ENCODE measurements at regions not wholly inside any gene's neighbourhood (a gene's known extent, or its start where the extent isn't known, plus 50 kb on each side); places are given as distances from the start of the nearest gene placed in this dataset.
"Not testable (repeated sequence)": the region's sequence is repeated elsewhere in the genome, so short reads cannot be mapped to it uniquely, and the experiment has no call there.

DNA sequence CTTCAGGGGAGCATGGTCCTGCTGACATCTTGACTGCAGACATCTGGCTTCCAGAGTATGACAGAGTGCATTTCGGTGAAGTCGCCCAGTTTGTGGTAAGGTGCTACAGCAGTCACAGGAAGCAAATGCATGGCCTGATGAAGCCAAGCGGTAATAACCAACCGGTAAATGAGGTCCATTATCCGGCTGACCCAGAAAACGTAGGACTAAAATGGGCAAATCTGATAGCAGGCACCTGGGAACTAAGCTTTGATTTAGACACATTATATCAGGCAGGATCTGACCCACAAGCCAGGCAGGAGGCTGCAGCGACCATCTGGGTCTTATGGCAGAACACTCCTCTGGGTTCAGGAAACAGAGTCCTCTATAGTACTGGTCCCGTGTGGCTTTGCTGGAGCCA is 454.6 kb downstream of the GADD45G start:
- DNase-seq (ENCODE audit: low spot score), result no peak

DNA sequence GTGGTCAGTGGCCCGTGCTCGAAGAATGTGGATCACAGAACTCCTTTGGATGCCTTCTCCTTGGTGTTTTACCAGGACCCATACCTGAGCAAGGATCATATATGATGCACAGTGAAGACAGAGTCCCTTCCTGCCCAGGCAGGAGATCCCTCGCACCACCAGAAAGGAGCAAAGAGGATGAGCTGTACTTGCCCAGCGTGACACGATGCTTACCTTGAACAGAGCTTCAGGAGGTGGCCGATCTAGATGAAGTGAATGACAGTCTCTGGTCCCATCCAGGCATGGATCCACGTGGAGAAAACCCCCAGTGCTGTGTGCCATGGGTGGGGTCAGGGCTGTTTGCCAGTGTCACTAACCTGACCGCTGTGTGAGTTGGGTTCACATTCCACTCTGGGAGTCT is 455.4 kb downstream of the GADD45G start:
- DNase-seq (ENCODE audit: low spot score), result no peak

DNA sequence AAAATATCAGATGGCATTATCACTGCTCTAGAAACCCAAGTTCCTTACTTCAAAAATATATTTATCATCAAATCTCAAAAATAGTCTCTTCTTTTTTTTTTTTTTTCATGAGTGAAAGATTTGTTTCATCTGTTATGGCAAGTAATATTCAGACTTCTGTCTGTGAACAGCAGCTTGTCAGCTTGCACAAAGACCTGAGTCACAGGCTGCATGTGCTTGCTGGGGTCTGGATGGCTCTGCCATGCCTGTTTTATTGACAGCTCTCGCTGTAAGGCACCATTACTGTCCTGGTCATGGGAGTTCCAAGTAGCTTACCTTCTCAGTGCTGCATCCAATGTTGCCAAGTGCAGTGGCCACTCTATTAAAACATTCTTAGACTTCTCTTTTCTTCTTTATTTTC is 456.4 kb downstream of the GADD45G start:
- DNase-seq (ENCODE audit: low spot score), result no peak

DNA sequence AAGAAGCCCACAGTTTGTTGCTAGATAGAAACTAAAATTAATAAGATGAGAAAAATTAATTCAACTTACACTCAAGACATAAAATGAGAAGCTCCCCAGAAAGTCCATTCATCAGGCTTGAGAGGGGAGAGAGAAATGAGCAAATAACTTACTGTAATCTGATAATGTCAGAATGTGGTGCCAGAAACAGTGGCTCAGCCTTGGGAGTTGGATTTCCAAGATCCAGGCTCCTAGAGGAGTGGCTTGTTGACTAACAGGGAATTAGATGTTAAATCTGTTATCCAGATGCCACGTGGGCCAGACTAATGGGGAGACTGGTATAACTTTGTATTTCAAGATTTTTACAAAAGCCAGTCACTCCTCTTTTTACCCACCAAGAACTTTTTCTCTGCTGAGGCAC is 458.2 kb downstream of the GADD45G start:
- DNase-seq (ENCODE audit: low spot score), result no peak

DNA sequence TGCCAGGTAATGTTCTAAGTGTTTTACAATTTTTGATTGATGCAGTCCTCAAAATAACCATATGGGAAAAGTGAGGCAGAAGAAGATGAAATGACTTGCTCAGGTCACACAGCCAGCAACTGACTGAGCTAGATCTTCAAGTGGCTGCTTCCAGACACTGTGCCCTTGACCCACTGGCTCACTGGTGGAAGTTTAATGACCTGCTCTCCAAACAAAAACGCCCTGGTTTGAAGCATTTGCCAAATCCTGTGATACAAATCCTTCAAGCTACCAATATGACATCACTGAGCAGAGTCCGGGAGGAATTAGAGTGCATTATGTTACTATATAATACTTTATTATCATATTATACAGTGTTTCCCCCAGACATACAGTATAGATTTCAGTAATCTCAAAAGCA is 459.4 kb downstream of the GADD45G start:
- no peak for DNase-seq (ENCODE audit: low spot score)

DNA sequence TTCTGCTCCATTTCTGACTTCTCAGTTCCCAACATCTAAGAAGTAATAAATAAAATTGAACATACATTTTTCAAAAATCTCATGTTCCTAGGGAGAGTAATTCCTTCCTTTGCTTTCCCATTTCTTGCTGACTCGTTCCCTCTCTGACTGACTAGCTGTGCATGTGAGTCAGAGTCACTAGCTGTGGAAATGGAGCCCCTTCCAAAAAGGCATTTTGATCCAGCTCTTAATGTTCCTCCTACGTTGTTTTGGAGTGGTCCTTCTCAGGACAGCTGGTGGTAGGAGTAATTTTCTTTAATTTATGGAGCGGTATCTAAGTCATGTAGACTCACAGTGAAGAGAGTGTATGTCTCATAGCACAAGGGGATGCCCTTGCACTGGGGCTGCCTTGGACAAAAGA is 460.2 kb downstream of the GADD45G start:
- no peak for DNase-seq (ENCODE audit: low spot score)

DNA sequence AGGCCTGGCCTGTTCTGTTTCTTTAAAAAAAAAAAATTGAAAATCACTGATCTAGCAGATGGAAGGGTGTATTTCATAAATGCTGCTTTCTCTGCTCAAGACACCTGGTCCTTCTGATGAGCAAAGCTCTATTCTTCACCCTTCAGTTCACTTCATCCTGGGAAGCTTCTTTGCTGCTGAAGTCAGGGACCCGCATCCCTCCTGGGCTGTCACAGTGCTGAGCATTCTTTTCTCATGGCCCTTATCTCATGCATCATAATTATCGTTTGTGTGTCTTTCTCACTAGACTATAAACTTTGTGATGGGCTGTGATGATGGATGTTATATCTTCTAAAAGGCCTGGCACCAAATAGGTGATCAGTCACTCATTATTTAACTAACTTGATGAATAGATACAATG is 461.0 kb downstream of the GADD45G start:
- no peak for DNase-seq (ENCODE audit: low spot score)

DNA sequence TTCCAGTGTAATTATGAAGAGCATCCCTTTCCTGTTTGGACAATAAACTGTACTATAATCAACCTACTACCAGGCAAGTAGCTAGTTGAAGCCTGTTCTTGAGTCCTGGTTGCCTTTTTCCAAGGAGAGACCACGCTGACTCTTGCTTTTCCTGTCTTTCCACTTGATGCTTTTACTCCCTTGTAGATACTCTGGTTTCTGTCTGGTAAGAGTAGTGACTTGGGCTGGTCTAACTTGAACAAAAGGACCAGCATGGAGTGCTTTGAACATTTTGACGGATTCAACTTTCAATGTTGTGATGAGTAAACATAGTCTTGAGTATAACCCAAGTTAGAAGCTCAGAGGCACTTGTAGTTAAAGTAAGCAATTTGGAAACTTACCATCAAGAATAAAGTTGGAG is 464.3 kb downstream of the GADD45G start:
- DNase-seq (ENCODE audit: low spot score), result no peak

DNA sequence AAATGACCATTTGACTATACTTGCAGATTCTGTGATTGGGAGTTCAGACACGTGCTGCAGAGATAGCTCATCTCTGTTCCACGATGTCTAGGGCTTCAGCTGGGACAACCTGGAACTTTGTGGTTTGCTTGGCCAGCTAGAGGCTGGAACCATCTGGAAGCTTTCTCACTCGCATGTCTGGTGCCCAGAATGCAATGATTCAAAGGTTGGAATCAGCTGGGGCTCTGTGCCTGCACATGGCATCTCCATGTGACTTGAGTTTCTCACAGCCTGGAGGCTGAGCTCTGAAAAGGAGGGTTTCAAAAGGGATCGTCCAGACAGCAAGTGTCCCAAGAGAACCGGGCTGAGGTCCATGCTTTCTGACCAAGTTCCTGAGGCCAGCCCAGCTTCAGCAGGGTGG is 465.2 kb downstream of the GADD45G start:
- no peak for DNase-seq (ENCODE audit: low spot score)

DNA sequence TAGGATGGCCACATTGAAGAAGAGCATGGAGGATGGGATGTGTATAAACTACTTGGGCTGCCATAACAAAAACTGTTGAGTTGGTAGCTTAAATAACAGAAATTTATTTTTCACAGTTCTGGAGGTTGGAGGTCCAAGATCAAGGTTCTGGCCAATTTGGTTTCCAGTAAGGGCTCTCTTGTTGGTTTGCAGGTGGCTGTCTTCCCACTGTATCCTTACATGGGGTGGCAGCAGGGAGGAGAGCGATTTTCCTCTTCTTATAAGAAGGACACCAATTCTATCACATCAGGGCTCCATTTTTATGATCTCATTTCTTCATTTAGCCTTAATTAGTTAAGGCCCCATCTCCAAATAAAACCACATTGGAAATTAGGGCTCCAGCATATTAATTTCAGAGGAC is 465.7 kb downstream of the GADD45G start:
- no peak for DNase-seq (ENCODE audit: low spot score)

DNA sequence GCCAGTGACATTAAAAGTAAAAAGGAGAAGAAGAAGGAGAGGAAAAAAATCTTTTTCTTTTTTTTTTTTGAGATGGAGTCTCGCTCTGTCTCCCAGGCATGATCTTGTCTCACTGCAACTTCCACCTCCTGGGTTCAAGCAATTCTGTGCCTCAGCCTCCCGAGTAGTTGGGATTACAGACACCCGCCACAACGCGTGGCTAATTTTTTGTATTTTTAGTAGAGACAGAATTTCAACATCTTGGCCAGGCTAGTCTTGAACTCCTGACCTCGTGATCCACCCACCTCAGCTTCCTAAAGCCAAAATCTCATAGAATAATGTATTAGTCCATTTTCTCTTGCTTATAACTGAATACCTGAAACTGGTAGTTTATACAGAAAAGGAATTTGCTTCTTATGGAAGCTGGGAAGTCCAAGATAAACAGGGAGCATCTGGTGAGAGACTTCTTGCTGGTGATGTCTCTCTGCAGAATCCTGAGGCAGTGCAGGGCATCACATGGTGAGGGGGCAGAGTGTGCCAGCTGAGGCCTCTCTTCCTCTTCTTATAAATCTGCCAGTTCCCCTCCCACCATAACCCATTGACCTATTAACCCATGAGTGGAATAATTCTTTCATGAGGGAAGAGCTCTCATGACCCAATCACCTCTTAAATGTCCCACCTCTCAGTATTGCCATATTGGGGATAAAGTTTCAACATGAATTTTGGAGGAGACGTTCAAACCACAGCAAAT is 466.3 kb downstream of the GADD45G start:
- DNase-seq (ENCODE audit: low spot score), result no peak

DNA sequence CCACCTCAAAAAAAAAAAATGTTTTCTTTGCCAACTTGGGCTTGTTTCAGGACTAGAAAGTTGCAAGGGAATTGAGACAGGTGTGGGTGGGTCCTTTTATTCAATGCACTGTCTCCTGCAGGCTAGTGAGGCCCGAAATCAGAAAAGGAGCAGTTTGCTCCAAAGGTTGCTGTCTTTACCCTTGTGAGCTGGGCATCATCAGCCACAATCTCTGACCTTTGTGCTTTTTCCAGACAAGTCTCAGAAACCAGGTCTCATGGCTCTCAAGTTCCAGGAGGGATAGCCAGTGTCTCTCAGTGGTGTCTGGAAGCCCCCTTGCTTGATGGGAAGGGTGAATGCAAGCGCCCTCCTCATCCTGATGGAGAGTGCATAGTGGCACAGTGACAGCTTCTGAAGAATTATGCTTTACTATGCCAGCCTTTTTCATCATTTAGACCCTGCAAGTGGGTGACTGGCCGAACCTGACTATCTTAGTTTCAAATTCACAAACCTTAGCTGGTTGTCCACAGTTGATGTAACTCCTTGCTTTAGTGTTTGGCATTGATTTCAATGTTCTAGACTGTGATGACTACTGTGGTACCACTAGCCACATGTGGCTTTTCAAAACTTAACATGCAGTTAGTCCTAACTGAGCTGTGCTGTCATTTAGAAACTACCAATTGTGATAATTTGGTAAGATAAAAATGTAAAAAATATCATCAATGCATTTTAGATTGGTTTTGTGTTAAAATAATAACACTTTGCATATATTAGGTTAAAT is 468.6 kb downstream of the GADD45G start:
- DNase-seq (ENCODE audit: low spot score), result no peak

DNA sequence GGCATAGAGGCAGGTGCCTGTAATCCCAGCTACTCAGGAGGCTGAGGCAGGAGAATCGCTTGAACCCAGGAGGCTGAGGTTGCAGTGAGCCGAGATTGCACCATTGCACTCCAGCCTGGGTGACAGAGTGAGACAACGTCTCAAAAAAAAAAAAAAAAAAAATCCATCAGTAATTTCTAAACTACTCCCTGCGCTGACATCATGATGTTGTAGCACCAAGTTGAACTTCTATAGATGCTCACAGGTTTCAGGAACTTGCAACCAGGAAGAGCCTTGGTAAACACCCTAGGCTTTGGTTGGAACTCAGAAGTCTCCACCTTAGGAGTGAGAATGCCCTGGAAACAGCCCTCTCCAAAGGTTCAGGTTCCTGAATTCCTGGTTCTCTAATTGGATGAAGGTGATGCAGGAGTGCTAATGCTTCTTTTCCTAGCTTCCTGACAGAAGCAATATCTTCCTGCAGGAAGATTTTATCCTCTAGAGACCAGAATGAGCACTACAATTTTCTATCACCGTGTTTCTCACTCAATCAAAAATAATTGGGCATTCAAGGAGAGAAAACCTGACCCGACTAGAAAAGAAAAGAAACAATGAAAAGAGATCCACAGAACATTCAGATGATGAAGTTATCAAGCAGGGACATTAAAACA is 469.6 kb downstream of the GADD45G start:
- DNase-seq (ENCODE audit: low spot score), result no peak

DNA sequence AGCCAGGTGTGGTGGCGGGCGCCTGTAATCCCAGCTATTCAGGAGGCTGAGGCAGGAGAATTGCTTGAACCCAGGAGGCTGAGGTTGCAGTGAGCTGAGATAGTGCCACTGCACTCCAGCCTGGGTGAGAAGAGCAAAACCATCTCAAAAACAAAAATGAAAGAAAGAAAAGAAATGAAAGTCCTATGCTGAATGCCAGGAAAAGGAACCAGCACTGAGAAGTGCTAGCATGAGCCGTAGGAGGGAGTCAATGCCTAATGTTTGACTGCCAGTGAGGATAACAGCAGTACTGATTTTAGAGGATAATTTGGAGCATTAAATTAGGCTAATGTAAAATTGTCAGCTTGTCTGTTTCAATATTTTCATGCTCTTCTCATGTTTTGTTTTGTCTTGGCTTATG is 472.8 kb downstream of the GADD45G start:
- not testable (repeated sequence) for DNase-seq (ENCODE audit: low spot score)

DNA sequence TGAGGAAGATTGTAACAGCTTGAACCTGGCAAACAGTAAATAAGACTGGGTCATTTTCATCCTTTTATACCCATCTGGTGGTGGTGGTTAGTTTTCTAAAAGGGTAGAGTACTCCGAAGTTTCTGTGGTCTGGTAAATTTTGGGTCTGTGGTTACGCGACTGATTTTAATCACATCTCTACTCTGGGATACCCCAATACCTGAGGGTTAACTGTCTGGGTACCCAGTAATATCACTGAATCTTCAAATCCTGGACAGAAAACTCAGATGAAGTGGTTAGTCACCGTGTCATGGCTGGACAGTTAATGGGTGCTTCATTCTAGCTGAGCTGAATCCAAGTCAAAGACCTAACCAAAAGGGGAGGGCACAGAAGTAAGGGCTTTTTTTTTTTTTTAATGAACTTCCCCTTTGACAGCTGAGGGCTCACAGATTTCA is 474.2 kb downstream of the GADD45G start:
- no peak for DNase-seq (ENCODE audit: low spot score)

DNA sequence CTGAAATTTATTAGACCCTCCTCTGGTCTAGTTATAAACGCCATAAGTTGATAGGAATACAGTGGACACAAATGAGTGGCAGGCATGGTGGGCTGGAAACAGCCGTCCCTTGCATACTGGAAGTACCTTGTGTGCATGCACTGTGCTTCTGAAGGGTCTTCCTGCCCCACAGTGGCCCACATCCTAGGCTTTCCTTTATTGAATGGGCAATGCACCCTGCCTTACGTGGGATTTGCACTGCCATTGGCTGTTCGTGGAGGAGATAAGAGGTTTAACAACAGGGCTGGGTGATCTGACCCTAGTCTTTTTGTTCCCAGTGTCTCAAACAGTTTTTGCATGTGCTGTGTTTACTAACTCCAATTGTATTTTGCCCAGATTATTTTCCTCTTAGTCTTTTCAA is 480.8 kb downstream of the GADD45G start:
- DNase-seq (ENCODE audit: low spot score), result no peak

DNA sequence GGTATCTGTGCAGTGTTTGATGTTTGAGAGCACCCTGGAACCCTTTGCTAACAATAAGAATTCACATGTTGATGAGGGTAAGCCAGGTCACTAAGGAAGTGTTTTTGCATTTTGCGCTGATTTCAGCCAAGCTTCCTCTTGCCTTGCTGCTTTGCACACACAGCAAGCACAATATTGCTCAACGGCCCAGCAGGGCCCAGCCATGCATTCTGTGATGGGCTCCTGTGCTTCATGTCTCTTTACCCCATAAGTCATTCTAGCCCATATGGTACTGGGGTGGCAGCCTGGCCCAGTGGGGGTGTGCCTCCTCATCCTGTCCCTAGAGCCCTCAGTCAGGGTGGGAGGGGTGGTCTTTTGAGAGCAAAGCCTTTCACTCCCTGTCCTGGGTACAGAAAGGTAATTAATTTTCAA is 481.3 kb downstream of the GADD45G start:
- DNase-seq (ENCODE audit: low spot score), result no peak

DNA sequence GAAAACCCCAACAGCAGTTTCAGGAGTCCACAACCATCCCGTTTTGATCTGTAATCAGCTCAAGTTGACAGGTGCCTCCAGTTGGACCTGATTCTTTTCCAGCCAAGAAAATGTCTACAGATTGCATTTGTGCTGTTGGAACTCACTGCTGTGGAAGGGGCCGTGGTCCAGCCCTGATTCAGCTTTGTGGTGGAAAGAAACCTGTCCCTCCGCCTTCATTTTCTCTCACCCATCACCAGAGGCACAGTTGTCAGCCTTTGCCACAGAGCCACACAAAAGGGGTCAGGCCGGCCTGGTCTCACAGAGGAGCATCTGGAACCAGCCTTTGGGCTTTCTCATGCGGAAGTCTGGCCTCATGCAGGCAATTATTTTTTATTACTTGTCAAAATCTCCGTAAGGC is 483.6 kb downstream of the GADD45G start:
- DNase-seq (ENCODE audit: low spot score), result no peak

DNA sequence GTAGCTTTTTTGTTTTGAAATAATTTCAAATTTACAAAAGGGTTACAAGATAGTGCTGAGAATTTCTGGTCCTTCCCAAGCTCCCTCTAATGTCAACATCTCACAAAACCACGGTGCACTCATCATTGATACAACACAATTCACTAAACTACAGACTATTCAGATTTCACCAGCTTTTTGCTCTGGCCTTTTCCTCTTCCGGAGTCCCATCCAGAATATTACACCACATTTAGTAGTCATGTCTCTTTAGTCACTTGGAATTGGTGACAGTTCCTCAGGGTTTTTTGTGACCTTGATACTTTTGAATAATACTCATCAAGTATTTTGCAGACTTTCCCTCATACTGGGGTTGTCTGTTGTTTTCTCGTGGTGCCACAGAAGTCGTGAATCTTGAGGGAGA is 484.0 kb downstream of the GADD45G start:
- DNase-seq (ENCODE audit: low spot score), result no peak

DNA sequence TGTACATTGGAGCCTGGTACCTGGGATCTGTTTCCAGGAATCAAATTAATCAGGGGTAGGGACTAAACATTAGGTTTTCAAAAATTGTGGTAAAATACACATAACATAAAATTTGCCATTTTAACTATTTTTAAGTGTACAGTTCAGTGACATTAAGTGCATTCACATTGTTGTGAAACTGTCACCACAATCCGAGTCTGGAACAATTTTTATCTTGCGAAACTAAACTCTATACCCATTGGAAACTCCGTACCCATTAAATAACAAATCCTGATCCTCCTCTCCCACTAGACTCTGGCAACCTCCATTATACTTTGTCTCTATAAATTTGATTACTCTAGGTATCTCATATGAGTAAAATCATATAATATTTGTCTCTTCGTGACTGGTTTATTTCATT is 486.2 kb downstream of the GADD45G start:
- DNase-seq (ENCODE audit: low spot score), result no peak

DNA sequence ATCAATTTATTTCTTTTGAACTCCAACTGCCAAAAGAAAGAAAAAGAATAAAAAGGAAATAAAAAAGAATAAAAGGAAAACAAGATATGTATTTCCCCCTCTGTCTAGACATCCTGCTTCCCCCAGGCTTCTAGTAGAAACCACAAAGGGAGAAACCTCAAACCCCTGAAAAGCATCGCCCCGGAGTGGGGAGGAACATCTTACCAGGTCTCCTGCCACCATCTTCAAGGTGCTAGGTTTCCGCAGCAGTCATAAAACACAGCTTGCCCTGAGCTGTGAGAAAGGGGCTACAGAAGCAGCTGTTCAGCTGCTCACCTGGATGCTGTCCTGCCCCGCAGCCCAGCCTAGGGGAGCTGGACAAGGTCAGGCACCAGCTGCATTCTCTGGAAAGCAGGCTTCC is 487.7 kb downstream of the GADD45G start:
- peak; percentile 17 for DNase-seq (ENCODE audit: low spot score)

DNA sequence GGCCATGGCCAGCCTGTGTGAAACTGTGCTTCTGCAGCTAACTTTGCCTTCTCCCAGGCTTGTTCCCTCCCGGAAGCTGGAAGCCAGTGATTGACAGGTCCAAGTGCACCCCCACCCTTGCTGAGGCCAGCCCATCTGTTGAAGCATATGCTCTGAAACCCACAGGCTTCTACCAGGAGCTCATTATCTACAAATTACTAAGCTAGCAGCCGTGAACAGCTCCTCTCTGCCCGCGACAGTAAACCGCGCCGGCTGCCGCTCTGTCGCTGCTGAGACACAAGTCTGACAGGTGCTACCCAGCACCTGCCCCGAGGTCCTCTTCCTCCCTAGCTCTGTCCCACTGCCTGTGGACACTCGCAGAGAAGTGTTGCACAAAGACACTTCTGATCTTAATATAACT is 490.9 kb downstream of the GADD45G start:
- DNase-seq (ENCODE audit: low spot score), result no peak

DNA sequence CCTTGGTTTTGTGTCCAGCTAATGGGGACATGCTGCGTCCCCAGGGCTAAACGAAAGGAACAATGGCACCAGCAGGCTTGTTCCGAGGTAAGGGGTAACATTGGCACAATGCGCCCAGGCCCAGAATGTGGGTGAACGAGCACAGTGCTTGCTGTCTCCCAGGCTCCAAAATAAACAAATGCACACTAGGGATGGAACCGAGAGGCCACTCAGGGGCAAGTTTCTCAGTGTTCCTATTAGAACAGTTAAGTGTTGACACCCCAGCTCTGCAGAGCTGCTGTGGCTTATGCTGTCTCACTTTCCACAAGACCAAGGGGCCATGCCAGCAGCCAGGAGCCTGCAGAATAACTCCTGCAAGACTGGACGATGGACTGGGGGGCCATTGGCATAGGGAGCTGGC is 492.4 kb downstream of the GADD45G start:
- DNase-seq (ENCODE audit: low spot score), result no peak

Data from CD4-positive, alpha-beta T cell treated with Interleukin-2 at 100 ng/mL for 4 hours (primary cell).